HG02885 (cell line): ENCODE measurements at regions not wholly inside any gene's neighbourhood (a gene's known extent, or its start where the extent isn't known, plus 50 kb on each side); places are given as distances from the start of the nearest gene placed in this dataset.

Source experiments
- ATAC-seq: cut with Tn5 transposase; IDR thresholded peaks from one replicate; pipeline ENCODE4 v1.9.1; 2021; ENCODE audit warnings: mild to moderate bottlenecking; ENCODE audit not compliant: unreplicated experiment, poor library complexity

DNA sequence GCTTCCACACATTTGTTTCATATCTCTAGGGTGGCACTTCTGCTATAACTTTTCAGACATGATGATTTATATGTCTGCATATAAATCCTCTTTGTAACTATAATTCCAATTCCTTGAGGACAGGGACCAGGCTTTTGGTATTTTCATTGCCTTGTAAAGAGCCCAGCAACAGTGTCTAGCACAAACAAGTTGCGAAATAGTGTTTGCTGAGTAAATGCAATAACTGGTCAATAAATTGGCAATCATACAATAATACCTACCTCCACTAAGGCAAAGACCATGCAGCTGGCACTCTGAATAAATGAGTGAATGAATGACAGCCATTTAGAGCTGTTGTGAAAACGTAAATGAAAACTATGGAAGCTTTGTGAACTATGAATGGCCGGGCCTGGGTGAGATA is 564.0 kb upstream of the ZNF462 start:
- no peak for ATAC-seq

DNA sequence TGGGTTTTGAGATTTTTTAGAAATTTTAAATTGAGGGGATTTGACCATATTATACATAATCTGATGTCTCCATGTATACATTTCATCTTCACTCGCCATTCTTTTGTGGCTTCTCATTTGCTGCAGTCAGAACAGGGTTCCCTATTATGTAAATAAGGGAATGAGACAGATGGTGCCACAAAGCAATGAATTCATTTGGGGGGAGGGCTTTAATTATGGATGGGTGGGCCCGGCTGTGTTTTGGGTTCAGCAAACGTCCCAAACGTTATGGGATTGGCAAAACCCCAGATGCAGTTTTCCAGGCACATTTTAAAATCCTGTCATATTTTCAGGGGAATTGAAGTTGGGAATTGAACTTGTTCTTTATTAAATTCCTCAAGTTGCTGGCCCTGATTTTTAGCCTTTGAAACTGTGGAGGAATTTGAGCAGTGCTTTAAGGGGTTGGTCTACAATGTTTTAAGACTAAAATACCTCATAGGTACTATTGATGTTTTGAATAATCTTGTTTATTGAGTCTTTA is 558.5 kb upstream of the ZNF462 start:
- ATAC-seq: no peak

DNA sequence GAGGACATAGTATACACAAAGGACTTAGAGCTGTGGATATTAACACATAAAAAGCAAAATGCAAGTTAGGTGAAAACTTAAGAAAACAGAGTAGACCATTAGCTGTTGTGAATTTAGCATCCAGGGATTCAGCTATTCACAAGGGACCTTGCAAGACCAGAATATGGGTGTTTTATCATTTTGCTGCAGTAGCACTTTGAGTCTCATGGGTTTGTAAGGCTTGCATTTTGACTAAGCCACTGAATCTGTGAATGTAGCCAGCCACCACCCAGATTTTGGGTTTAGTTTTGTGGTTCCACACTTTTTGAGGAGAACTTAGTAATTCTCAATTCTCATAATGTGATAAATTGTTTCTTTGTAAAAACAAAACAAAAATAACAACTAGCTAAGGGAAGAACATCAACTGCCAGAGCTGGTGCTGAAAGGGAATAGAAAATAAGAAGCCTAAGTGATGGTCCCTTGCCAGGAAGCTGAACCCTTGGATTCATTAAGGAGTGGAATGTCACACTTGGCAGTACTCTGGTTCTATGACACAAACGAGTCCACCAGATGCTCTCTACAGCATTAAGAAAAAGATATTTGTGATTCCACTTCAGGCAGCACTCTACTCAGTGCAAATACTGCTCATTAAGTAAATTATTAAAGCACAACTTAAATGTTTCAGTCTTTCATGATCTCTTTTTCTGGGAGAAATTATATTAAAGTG is 557.4 kb upstream of the ZNF462 start:
- ATAC-seq: no peak

- no peak for ATAC-seq
Measured at GRCh38 chr9:106307670-106308069, 555.3 kb upstream of the ZNF462 start.

GRCh38 chr9:106309925-106310324 is 553.0 kb upstream of the ZNF462 start:
- no peak for ATAC-seq

- ATAC-seq: no peak
Measured at GRCh38 chr9:106310782-106311181, 552.2 kb upstream of the ZNF462 start.

DNA sequence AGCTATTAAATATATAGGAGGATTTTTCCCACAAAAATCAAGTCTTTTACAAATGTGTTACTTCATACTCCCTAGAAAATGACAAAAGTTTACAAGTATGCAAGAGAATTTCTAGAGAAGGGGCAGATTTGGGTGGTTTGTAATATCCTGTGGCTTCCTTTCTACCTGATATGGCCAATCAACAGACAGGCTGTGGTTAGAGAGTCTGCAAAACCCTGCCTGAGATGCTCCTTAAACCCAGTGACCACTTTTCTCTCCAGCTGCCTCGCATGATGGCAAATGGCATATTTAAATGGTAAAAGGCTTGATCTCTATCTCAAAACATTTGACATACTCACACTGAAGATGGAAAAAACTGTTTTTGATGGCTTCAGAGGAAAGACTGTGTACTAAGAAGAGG is 550.1 kb upstream of the ZNF462 start:
- ATAC-seq: no peak

GRCh38 chr9:106314476-106314875 is 548.5 kb upstream of the ZNF462 start:
- no peak for ATAC-seq

DNA sequence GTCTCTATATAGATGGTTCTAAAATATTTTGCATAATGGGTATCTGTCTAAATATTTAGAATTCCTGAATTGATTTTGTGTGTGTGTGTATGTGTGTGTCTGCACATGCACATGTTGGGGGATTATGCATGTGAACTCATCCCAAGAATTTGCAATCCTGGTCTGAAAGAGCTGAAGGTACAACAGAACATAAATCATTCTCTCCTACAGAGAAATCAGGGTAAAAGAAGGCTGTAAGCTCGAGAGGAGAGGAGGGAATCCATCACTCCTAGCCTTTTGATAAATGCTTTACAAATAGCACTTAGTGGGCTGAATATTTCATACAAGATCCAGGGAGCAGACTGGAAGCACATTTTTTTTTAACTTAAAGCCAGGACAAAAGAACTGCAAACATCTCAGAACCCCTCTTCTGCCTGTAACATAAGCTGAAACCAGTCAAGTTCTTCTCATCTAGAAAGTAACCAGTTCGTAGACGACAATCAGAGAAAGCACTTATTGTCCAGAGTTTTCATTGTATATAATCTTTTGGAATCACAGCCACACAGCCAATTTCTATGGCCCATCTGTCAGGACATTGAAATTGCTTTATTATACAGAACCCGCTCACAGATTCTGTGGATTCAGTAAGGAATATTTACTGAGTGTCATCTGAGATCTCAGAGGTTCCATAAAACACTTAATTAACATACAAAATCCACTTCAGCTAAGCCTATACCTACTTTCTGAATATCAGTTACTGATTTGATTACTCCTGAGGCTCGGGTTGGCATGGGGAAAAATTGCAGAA is 541.4 kb upstream of the ZNF462 start:
- no peak for ATAC-seq

GRCh38 chr9:106322706-106323245 is 540.2 kb upstream of the ZNF462 start:
- no peak for ATAC-seq

- ATAC-seq: no peak
Measured at GRCh38 chr9:106324053-106324585, 538.8 kb upstream of the ZNF462 start.

DNA sequence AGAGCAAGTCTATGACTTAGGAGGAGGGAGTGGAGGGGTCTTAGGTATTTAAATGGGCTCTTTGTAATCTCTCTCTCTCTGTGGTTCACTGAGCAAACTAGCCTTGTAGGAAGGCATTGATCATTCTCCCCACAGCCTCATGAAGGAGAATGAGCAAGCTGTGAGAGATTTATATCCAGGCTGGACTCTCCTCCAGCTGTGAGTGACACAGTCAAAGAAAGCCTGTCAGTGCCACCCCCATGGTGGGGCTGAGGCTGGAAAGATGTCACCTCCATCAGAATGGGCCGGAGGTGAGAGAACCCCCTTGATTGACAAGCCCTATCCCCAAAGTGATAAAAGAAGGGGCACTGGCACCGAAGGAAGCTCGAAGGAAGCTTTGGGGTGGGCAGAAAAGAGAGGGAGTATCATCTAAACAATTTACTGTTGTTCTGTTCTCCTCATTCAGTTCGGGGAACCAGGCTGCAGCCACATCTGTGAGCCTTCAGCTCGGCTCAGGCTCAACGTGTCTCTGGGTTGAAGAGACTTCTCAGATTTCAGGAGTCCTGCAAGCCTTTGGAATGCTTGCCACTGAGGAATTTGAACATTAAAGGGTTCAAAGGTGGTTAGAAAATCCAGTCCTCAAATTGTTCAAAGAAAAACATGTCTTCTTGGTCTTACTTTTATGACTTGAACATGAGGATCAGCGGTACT is 538.2 kb upstream of the ZNF462 start:
- no peak for ATAC-seq

- ATAC-seq: no peak
Measured at GRCh38 chr9:106326493-106326892, 536.5 kb upstream of the ZNF462 start.

DNA sequence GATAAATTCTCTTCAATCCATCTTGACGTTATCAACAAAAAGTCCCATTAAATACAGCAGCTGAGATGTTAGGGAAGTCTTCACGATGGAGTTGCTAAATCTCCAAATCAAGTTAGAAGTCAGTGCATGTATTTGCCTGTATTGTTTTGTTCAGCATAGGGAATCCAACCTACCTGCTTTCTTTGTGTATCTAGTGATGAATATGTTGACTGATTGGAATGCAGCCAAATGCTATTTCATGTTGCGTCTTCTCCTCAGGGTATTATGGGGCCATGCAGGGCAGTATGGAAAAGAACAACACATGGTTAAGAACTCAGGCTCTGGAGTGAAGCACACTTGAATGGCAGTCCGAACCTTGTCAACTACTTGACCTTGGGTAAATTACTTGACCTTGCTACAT is 529.5 kb upstream of the ZNF462 start:
- no peak for ATAC-seq

DNA sequence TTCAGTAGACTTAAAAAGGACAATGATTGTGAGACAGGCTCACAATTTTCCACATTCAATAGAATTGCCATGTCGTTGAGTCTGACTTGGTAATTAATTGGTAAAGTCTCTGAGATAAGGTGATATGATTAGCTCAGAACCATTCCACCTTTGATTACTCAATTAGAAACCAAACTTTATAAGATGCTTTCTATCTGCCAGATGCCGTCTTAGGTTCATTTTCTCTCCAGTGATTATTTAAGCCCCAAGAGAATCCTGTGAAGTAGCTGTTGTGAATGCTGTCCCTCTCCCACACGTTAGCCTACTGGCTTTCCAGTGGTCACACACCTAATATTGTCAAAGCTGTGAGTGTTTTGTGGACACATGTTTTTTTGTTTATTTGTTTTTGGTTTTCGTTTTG is 528.9 kb upstream of the ZNF462 start:
- ATAC-seq: no peak

DNA sequence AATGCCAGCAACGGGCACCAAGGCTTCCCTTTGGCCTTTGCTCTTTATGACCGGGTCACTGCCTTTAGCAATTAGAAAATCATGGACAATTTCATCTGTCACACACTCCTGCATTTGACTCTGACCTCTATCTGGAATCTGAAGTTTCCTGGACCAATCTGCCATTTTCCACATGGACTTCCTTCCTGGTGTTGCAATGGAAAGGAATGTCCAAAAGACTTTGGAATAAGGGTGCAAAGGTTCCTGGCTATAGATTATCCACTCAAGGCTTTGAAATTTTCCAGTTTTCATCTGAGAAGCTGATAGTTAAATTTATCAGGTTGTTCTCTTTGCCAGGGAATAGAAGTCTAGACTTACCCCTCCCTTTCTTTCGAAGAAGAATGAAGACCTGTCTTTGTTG is 523.1 kb upstream of the ZNF462 start:
- no peak for ATAC-seq

DNA sequence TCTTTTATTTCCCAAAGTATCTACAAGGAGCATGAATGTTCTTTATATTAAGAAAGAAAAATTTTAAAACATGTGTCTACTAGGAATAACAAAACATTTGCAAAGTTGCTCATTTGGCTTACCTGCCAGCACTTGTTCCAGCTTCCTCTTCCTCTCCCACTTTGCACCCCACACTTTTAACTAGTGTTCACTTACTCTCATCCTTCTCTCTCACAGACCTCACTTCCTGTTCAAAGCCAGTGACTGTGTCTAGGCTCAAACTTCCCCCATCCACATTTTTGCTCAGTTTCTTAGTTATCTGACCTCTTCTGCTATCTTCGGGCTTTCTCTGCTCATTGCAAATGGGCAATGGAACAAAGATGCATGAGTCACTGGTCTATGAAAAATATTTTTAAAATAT is 512.2 kb upstream of the ZNF462 start:
- no peak for ATAC-seq

- ATAC-seq: no peak
Measured at GRCh38 chr9:106356924-106357323, 506.0 kb upstream of the ZNF462 start.

GRCh38 chr9:106358331-106358730 is 504.6 kb upstream of the ZNF462 start:
- no peak for ATAC-seq

- no peak for ATAC-seq
Measured at GRCh38 chr9:106376689-106377088, 486.3 kb upstream of the ZNF462 start.

GRCh38 chr9:106383072-106383471 is 479.9 kb upstream of the ZNF462 start:
- ATAC-seq: no peak
